Suprapubic skin (tissue), 4 donors: ENCODE measurements at regions not wholly inside any gene's neighbourhood (a gene's known extent, or its start where the extent isn't known, plus 50 kb on each side); places are given as distances from the start of the nearest gene placed in this dataset.

Source experiments
- DNase-seq, 2 donors: peaks; one replicate each; pipeline ENCODE4 v3.0.0-alpha.2; 2019; ENCODE audit warnings: low spot score in 2 of 2
- H3K27ac ChIP-seq: fragments of 200-600 bp; sonication (generic); one replicate; pipeline ENCODE4 v1.5.1; 2019
- H3K27me3 ChIP-seq: fragments of 200-600 bp; sonication (generic); one replicate; pipeline ENCODE4 v1.5.1; 2019
- H3K36me3 ChIP-seq: fragments of 200-600 bp; sonication (generic); one replicate; pipeline ENCODE4 v1.5.1; 2019
- H3K4me1 ChIP-seq: fragments of 200-600 bp; sonication (generic); one replicate; pipeline ENCODE4 v1.5.1; 2019
- H3K4me3 ChIP-seq: fragments of 200-600 bp; sonication (generic); one replicate; pipeline ENCODE4 v1.5.1; 2019; ENCODE audit warnings: mild to moderate bottlenecking
- H3K9me3 ChIP-seq: fragments of 200-600 bp; sonication (generic); one replicate; pipeline ENCODE4 v1.5.1; 2019
- EP300 ChIP-seq: sonication (generic); formaldehyde crosslinking; IDR thresholded peaks from one replicate; pipeline ENCODE4 v1.6.1; 2017; ENCODE audit warnings: antibody characterized with exemption
- POLR2A ChIP-seq, 2 donors: fragments of 450-650 bp; IDR thresholded peaks; one replicate each; pipeline ENCODE4 v1.6.1; 2017; ENCODE audit warnings: antibody characterized with exemption in 2 of 2, mild to moderate bottlenecking in 2 of 2, moderate library complexity in 2 of 2
- POLR2AphosphoS5 ChIP-seq, 3 donors: sonication (generic); formaldehyde crosslinking; IDR thresholded peaks; one replicate each; pipeline ENCODE4 v1.6.1; 2017; ENCODE audit warnings: antibody characterized with exemption in 3 of 3
- WGBS: methylation state at CpG from one replicate; pipeline ENCODE4 v1.1.5; 2018; 5-methylcytosine and 5-hydroxymethylcytosine counted together
- TF ChIP-seq, protein P1 (sequence below), 2 donors: fragments of 200-600 bp in 1 of 2; fragments of 450-650 bp in 1 of 2; sonication (generic) in 1 of 2; IDR thresholded peaks; one replicate each; pipeline ENCODE4 v1.5.1; 2016 to 2019; ENCODE audit warnings: antibody characterized with exemption in 2 of 2, mild to moderate bottlenecking in 1 of 2, moderate library complexity in 1 of 2

DNA sequence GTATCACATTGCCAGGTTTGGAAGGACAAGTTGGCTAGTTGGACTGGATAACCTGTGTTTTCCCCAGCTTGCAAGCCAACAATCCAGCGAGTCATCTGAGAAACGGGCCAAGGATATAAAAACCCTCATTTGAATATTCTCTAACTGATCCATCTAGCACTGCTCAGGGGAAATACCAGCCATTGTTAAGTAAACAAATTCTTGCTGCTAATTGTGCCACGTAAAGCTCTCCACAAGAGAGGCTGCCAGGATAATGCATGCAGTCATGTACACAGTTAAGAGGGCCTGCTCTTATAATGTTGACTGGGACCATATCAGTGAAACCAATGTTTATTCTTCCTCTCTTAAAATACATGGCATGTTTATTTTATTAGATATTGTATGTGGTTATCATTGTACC is 663.2 kb upstream of the SGCG start:
- WGBS: 35% methylated on average over 3 of the region's 3 CpGs
- Histone ChIP-seq H3K9me3 (no peaks in the 10 kb centered on the region), H3K27ac (no peak overlapping the region), H3K4me1 (no peaks in the 10 kb centered on the region), H3K36me3 (no peaks in the 10 kb centered on the region), H3K27me3 (no peaks in the 10 kb centered on the region), H3K4me3 (no peak overlapping the region)
- no peak for DNase-seq
- no peak for TF ChIP-seq EP300
- TF ChIP-seq, protein P1, sequence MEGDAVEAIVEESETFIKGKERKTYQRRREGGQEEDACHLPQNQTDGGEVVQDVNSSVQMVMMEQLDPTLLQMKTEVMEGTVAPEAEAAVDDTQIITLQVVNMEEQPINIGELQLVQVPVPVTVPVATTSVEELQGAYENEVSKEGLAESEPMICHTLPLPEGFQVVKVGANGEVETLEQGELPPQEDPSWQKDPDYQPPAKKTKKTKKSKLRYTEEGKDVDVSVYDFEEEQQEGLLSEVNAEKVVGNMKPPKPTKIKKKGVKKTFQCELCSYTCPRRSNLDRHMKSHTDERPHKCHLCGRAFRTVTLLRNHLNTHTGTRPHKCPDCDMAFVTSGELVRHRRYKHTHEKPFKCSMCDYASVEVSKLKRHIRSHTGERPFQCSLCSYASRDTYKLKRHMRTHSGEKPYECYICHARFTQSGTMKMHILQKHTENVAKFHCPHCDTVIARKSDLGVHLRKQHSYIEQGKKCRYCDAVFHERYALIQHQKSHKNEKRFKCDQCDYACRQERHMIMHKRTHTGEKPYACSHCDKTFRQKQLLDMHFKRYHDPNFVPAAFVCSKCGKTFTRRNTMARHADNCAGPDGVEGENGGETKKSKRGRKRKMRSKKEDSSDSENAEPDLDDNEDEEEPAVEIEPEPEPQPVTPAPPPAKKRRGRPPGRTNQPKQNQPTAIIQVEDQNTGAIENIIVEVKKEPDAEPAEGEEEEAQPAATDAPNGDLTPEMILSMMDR (IDR thresholded peaks at IDR 0.05): no peak
- TF ChIP-seq POLR2AphosphoS5 (IDR thresholded peaks at IDR 0.05): no peak
- no peak for TF ChIP-seq POLR2A (IDR thresholded peaks at IDR 0.05)

DNA sequence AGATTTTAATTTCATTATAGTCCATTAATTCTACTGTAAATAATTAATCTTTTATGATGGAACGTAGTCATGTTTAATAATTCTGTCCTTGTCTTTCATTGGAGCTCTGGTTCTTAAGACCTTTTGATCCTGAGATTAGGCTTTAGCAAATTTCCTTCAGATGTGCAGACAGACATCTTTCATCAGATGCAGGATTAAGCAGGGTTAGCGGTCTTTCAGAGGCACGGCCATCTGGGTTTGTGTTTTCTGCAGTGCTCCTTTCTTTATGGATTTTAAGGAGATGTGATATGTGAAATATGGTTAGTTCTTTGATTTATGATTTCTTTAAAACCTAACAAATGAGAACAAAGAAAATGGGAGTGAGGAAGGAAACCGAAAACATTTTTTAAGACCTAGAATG is 643.9 kb upstream of the SGCG start:
- H3K9me3 ChIP-seq: no peaks in the 10 kb centered on the region
- no peaks in the 10 kb centered on the region for H3K36me3 ChIP-seq
- H3K4me1 ChIP-seq: no peaks in the 10 kb centered on the region
- H3K27ac ChIP-seq: no peak overlapping the region
- no peaks in the 10 kb centered on the region for H3K27me3 ChIP-seq
- TF ChIP-seq EP300 (no peak), POLR2AphosphoS5 (IDR thresholded peaks at IDR 0.05) (no peak), POLR2A (IDR thresholded peaks at IDR 0.05) (no peak)
- TF ChIP-seq, protein P1 (IDR thresholded peaks at IDR 0.05): no peak
- 73% methylated on average over 4 of the region's 4 CpGs for WGBS
- no peak overlapping the region for H3K4me3 ChIP-seq
- DNase-seq: no peak

DNA sequence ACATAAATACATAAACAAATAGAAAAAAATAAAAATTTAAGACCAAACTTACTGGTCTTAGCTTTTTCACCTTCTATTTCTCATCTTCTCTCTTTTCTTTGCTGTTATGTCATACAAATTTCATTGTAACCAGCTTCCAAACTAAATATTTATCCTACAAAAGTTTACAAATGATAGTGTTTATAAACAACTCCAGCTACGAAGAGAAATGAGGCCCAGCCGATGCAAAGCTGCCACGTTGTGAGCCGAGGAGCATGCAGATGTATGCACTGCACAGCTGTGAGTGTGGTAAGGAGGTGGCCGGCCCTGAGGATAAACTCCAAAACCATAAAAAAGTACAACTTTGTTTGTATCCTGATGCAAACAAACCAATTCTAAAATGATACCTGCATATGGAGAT is 642.4 kb upstream of the SGCG start:
- 87% methylated on average over 5 of the region's 5 CpGs for WGBS
- no peak for TF ChIP-seq POLR2AphosphoS5 (IDR thresholded peaks at IDR 0.05)
- TF ChIP-seq POLR2A (IDR thresholded peaks at IDR 0.05): no peak
- no peak for TF ChIP-seq EP300
- TF ChIP-seq, protein P1 (IDR thresholded peaks at IDR 0.05): no peak
- H3K27me3 ChIP-seq: no peaks in the 10 kb centered on the region
- no peak for DNase-seq
- no peak overlapping the region for H3K27ac ChIP-seq
- no peak overlapping the region for H3K4me3 ChIP-seq
- no peaks in the 10 kb centered on the region for H3K9me3 ChIP-seq
- no peaks in the 10 kb centered on the region for H3K36me3 ChIP-seq
- no peaks in the 10 kb centered on the region for H3K4me1 ChIP-seq

DNA sequence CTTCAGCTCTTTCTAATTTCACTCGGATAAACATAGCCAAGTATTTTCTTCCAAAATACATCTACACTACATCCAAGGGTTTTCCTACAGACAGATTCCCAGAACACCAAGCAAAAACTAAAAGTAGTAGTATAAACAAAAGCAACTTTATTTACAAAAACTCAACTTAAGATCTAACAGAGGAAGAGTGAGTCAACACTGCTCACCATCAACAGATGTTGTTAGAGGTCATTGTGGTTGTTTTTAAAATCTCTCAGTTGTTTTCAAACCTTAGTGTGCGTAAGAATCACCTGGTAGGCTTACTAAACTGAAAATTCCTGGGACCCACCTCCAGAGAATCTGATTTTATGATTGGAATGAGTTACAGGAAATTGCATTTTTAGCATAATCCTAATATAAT is 631.7 kb upstream of the SGCG start:
- H3K4me1 ChIP-seq: no peaks in the 10 kb centered on the region
- TF ChIP-seq EP300 (no peak), POLR2AphosphoS5 (IDR thresholded peaks at IDR 0.05) (no peak), POLR2A (IDR thresholded peaks at IDR 0.05) (no peak)
- TF ChIP-seq, protein P1 (IDR thresholded peaks at IDR 0.05): no peak
- DNase-seq: no peak
- no peak overlapping the region for H3K4me3 ChIP-seq
- WGBS: 84% methylated on average over 2 of the region's 2 CpGs
- no peaks in the 10 kb centered on the region for H3K36me3 ChIP-seq
- no peaks in the 10 kb centered on the region for H3K9me3 ChIP-seq
- no peak overlapping the region for H3K27ac ChIP-seq
- H3K27me3 ChIP-seq: no peaks in the 10 kb centered on the region

DNA sequence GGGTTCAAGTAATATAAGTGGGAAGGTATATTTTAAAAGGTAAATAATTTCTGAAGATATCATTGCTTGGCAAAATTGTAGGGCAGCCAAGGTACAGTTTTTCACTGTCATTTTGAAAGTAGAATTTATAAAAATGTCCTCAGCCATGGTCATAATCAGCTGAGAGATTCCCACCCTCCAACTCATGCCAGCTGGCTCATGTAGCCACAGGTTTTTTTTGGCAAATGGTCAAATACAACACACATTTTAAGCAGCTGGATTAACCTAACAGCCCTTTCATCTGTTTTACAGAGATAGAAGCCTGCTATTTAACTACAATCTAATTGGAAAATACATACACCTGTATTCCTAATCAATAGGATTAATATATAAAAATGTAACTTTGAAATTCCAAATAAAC is 619.2 kb upstream of the SGCG start:
- H3K4me3 ChIP-seq: no peak overlapping the region
- no peaks in the 10 kb centered on the region for H3K4me1 ChIP-seq
- no peak for TF ChIP-seq EP300
- H3K36me3 ChIP-seq: no peaks in the 10 kb centered on the region
- peaks cover 5% of the 10 kb centered on the region for H3K9me3 ChIP-seq
- no peaks in the 10 kb centered on the region for H3K27me3 ChIP-seq
- no peak for DNase-seq
- H3K27ac ChIP-seq: no peak overlapping the region

DNA sequence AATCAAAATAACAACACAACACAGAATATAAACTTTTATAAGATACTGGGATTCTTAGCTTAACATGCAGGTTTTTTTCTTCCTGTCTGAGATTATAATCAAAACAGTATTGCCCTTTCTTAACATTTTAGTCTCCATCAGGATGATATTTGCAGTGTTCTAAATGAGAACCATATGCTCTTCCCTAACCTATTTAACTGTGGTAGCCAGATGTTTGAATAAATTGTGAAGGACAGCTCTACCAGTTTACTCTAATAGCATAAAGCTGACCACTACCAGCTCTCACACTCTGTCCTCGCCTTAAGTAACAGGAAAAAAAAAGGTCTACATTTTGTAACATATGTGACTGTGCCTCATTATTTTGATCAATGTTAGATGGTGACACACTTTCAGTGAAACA is 618.7 kb upstream of the SGCG start:
- no peaks in the 10 kb centered on the region for H3K27me3 ChIP-seq
- no peak for DNase-seq
- H3K27ac ChIP-seq: no peak overlapping the region
- H3K36me3 ChIP-seq: no peaks in the 10 kb centered on the region
- no peak overlapping the region for H3K4me3 ChIP-seq
- H3K9me3 ChIP-seq: peaks cover 5% of the 10 kb centered on the region
- H3K4me1 ChIP-seq: no peaks in the 10 kb centered on the region
- WGBS: 60% methylated on average over 1 of the region's 1 CpG
- TF ChIP-seq, protein P1 (IDR thresholded peaks at IDR 0.05): no peak
- TF ChIP-seq EP300 (no peak), POLR2A (IDR thresholded peaks at IDR 0.05) (no peak), POLR2AphosphoS5 (IDR thresholded peaks at IDR 0.05) (no peak)
